Activated CD8-positive, alpha-beta memory T cell treated with anti-CD3 and anti-CD28 coated beads, Interleukin-2, amount 50 U/mL, for 4 hours (primary cell): ENCODE measurements at regions not wholly inside any gene's neighbourhood (a gene's known extent, or its start where the extent isn't known, plus 50 kb on each side); places are given as distances from the start of the nearest gene placed in this dataset.

Experiments
- DNase-seq: peaks from one replicate; pipeline ENCODE4 v3.0.0-alpha.2; 2020

- no peak for DNase-seq
Measured at GRCh38 chr14:97539884-97540283, 742.7 kb downstream of the VRK1 start.

GRCh38 chr14:97543221-97543620 lies 746.0 kb downstream of the VRK1 start:
- DNase-seq: no peak

- no peak for DNase-seq
Measured at GRCh38 chr14:97543816-97544215, 746.6 kb downstream of the VRK1 start.

- no peak for DNase-seq
Measured at GRCh38 chr14:97544571-97544970, 747.4 kb downstream of the VRK1 start.

- no peak for DNase-seq
Measured at GRCh38 chr14:97546491-97547230, 749.5 kb downstream of the VRK1 start.

- no peak for DNase-seq
Measured at GRCh38 chr14:97550463-97550862, 753.3 kb downstream of the VRK1 start.

GRCh38 chr14:97554597-97554996 lies 757.4 kb downstream of the VRK1 start:
- DNase-seq: no peak

GRCh38 chr14:97564334-97564733 lies 767.2 kb downstream of the VRK1 start:
- DNase-seq: no peak

GRCh38 chr14:97571201-97571600 lies 774.0 kb downstream of the VRK1 start:
- no peak for DNase-seq

GRCh38 chr14:97571866-97572555 lies 774.8 kb downstream of the VRK1 start:
- DNase-seq: no peak

- no peak for DNase-seq
Measured at GRCh38 chr14:97572583-97573458, 775.6 kb downstream of the VRK1 start.

GRCh38 chr14:97575677-97576076 lies 778.5 kb downstream of the VRK1 start:
- DNase-seq: no peak

- DNase-seq: no peak
Measured at GRCh38 chr14:97578982-97579548, 781.9 kb downstream of the VRK1 start.

- DNase-seq: no peak
Measured at GRCh38 chr14:97581016-97581415, 783.8 kb downstream of the VRK1 start.

GRCh38 chr14:97582022-97582421 lies 784.8 kb downstream of the VRK1 start:
- no peak for DNase-seq

GRCh38 chr14:97584528-97584927 lies 787.3 kb downstream of the VRK1 start:
- DNase-seq: no peak

- no peak for DNase-seq
Measured at GRCh38 chr14:97592341-97592980, 795.3 kb downstream of the VRK1 start.

- DNase-seq: no peak
Measured at GRCh38 chr14:97594306-97594705, 797.1 kb downstream of the VRK1 start.

- DNase-seq: peak; percentile 55
Measured at GRCh38 chr14:97602438-97603117, 805.4 kb downstream of the VRK1 start.

- peak; percentile 32 for DNase-seq
Measured at GRCh38 chr14:97603201-97603600, 806.0 kb downstream of the VRK1 start.

GRCh38 chr14:97604731-97605130 lies 807.5 kb downstream of the VRK1 start:
- no peak for DNase-seq

GRCh38 chr14:97618401-97618800 lies 821.2 kb downstream of the VRK1 start:
- DNase-seq: no peak
